Peyer's patch (tissue), 4 donors: ENCODE measurements at regions not wholly inside any gene's neighbourhood (a gene's known extent, or its start where the extent isn't known, plus 50 kb on each side); places are given as distances from the start of the nearest gene placed in this dataset.

Experiments used
- DNase-seq, 3 donors: peaks; one replicate each; pipeline ENCODE4 v3.0.0-alpha.2; 2017 to 2019
- H3K27ac ChIP-seq, 4 donors: fragments of 200-600 bp; sonication (generic); one replicate each; pipeline ENCODE4 v1.5.1; 2016 to 2019
- H3K27me3 ChIP-seq, 2 donors: fragments of 200-600 bp; sonication (generic); one replicate each; pipeline ENCODE4 v1.5.1; 2019
- H3K36me3 ChIP-seq, 3 donors: fragments of 200-600 bp; sonication (generic); one replicate each; pipeline ENCODE4 v1.5.1; 2016 to 2019
- H3K4me1 ChIP-seq, 4 donors: fragments of 200-600 bp; sonication (generic); one replicate each; pipeline ENCODE4 v1.5.1; 2016 to 2019
- H3K4me3 ChIP-seq, 4 donors: fragments of 200-600 bp; sonication (generic); 1 replicate in 3 of 4; 2 replicates in 1 of 4; pipeline ENCODE4 v1.5.1; 2016 to 2019; ENCODE audit warnings: mild to moderate bottlenecking in 1 of 4
- H3K9me3 ChIP-seq, 4 donors: fragments of 200-600 bp; sonication (generic); one replicate each; pipeline ENCODE4 v1.5.1; 2016 to 2019; ENCODE audit warnings: mild to moderate bottlenecking in 1 of 4
- POLR2A ChIP-seq, 2 donors: fragments of 450-650 bp; IDR thresholded peaks; one replicate each; pipeline ENCODE4 v1.5.1; 2017; ENCODE audit warnings: antibody characterized with exemption in 2 of 2, mild to moderate bottlenecking in 2 of 2, moderate library complexity in 2 of 2
- TF ChIP-seq, protein P1 (sequence below), 6 experiments: fragments of 450-650 bp in 4 of 6; fragments of 200-600 bp in 2 of 6; sonication (generic) in 1 of 6; IDR thresholded peaks; one replicate each; pipeline ENCODE4 v1.5.1; 2017 to 2019; ENCODE audit warnings: antibody characterized with exemption in 6 of 6, mild to moderate bottlenecking in 3 of 6, moderate library complexity in 1 of 6

DNA sequence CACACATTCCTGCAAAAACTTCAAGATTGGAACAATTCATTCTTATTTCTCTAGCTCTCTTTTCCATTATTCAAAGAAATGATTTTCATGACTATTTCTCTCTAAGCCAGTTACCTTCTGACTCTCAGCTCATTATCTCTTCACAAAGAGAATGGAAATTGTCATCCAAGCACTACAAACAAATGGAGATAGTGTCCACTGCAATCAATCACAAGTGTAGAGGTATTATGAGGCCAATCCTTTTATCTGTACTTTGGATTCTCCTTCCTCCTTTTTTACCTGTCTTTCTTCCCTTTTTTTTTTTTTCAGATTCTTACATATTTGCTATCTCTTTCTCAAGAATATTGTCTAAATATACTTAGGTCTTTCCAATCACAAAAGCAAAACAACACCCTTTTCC is 497.7 kb upstream of the MEF2C start:
- Histone ChIP-seq H3K27me3 (no peaks in the 10 kb centered on the region), H3K9me3 (no peaks in the 10 kb centered on the region), H3K27ac (no peak overlapping the region), H3K36me3 (no peaks in the 10 kb centered on the region), H3K4me3 (no peak overlapping the region), H3K4me1 (no peaks in the 10 kb centered on the region)
- no peak for DNase-seq
- TF ChIP-seq POLR2A (IDR thresholded peaks at IDR 0.05), result no peak
- TF ChIP-seq, protein P1, sequence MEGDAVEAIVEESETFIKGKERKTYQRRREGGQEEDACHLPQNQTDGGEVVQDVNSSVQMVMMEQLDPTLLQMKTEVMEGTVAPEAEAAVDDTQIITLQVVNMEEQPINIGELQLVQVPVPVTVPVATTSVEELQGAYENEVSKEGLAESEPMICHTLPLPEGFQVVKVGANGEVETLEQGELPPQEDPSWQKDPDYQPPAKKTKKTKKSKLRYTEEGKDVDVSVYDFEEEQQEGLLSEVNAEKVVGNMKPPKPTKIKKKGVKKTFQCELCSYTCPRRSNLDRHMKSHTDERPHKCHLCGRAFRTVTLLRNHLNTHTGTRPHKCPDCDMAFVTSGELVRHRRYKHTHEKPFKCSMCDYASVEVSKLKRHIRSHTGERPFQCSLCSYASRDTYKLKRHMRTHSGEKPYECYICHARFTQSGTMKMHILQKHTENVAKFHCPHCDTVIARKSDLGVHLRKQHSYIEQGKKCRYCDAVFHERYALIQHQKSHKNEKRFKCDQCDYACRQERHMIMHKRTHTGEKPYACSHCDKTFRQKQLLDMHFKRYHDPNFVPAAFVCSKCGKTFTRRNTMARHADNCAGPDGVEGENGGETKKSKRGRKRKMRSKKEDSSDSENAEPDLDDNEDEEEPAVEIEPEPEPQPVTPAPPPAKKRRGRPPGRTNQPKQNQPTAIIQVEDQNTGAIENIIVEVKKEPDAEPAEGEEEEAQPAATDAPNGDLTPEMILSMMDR (IDR thresholded peaks at IDR 0.05), result no peak

DNA sequence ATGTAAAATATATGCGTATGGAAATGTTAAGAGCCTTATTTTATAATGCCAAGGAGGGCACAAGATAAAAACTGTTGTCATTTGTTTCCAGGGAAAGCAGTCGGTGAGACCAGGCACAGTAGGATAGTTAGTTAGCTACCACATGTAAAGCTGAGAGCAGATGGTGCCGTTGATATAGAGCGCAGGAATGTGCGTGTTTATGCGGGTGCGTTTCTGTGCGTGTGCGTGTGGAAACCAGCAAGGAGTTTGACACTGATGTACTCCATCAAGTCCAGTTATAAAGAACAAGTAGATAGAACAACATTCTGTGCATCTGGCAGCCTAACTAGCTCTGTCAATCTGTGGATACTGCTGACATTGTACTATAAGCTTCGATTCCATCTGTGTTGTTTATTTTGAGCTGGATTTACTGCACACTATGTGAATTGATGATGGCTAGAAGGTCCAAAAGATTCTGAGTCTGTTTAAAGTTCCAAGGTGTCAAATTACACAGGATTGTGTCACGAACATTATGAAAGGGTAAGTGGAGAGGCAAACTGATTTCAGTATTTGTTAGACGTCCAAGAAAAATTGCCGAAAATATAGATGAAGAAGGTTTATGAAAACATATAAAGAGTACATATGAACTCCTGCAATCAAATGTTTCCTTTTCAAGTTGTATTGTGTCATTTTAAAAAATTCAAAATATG is 494.9 kb upstream of the MEF2C start:
- no peaks in the 10 kb centered on the region for H3K4me1 ChIP-seq
- H3K36me3 ChIP-seq, result no peaks in the 10 kb centered on the region
- TF ChIP-seq POLR2A (IDR thresholded peaks at IDR 0.05), result no peak
- TF ChIP-seq, protein P1 (IDR thresholded peaks at IDR 0.05), result no peak
- H3K4me3 ChIP-seq, result no peak overlapping the region
- H3K9me3 ChIP-seq, result no peaks in the 10 kb centered on the region
- H3K27ac ChIP-seq, result no peak overlapping the region
- no peaks in the 10 kb centered on the region for H3K27me3 ChIP-seq
- no peak for DNase-seq

DNA sequence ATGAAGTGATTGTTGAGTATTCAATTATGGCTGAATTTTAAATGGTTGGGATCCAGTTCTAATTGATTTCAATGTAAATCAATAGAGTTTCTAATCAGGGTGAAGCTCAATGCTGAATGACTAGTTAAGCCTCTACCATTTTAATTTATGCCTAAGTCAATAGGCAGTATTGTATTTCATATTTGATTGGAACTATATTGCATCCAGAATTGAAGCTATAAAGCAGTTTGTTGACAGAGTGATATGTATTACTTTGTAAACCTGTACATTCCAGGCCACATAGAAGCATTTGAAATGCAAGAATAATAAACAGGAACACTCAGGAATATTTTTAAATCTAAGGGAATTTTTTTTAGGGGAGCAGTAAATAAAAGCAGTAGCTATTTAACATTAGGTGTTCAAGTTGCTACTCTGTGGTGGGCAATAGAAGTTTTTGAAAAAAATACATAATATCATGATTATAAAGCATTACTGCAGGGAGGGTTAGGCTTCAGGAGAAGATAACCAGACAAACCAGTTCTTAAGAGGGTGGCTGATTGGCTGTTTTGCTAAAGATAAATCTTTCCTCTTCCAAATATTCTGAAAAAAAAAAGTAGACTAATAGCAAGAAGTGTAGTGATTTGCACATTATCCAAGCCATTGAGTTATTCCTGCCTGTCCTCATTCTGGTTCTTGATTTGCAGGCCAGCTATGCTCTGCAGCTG is 492.0 kb upstream of the MEF2C start:
- no peaks in the 10 kb centered on the region for H3K27me3 ChIP-seq
- H3K4me3 ChIP-seq, result no peak overlapping the region
- H3K27ac ChIP-seq, result no peak overlapping the region
- no peaks in the 10 kb centered on the region for H3K9me3 ChIP-seq
- H3K4me1 ChIP-seq, result no peaks in the 10 kb centered on the region
- no peak for DNase-seq
- TF ChIP-seq, protein P1 (IDR thresholded peaks at IDR 0.05), result no peak
- TF ChIP-seq POLR2A (IDR thresholded peaks at IDR 0.05), result no peak
- H3K36me3 ChIP-seq, result no peaks in the 10 kb centered on the region

DNA sequence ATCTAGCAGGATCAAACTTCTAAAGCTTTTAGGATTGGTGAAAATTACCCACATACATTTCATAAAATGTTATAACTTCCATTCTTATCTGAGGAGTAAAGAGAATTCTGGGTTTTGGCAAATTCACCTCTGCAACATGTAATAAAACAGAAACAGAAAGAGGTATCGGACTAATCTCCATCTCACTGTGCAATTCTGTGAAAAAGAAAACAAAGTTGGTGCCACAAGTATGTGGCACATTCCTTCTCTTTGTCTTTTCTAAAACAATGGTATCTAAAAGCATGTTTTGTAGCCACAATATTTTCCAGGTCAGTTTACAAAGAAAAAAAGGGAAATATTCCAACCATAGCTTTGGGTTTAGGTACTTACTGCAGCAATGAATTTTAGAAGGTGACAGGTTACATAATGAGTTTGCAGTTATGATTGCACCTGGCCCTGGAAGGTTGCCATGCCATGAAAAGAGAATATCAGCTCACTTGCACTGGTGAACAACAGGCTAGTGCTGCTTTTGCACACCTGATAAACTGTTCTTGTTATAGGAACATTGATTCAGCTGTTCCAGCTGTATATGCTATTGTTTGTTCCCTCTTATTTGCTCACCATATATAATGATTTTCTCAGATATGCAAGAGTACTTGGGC is 491.3 kb upstream of the MEF2C start:
- Histone ChIP-seq H3K27me3 (no peaks in the 10 kb centered on the region), H3K36me3 (no peaks in the 10 kb centered on the region), H3K4me1 (no peaks in the 10 kb centered on the region), H3K9me3 (no peaks in the 10 kb centered on the region), H3K27ac (no peak overlapping the region), H3K4me3 (no peak overlapping the region)
- TF ChIP-seq, protein P1 (IDR thresholded peaks at IDR 0.05), result no peak
- TF ChIP-seq POLR2A (IDR thresholded peaks at IDR 0.05), result no peak
- no peak for DNase-seq

DNA sequence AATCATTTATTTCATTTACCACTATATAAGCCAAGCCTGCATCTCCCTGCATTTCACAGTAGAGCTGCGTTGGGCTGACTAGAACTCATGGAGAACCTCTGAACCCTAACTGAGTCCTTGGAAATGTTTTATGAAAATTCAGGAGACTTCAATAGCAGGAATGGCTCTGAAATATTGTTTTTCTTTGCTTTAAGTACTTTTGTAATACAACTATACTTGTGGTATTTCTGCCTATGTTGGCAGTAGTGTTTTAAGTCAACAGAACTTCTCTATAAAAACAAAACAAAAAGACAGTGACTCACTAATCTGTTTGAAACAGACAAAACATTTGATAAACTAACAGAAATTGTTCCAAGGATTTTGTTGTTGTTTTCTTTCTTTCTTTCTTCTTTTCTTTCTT is 489.2 kb upstream of the MEF2C start:
- Histone ChIP-seq H3K36me3 (no peaks in the 10 kb centered on the region), H3K4me1 (no peaks in the 10 kb centered on the region), H3K27me3 (no peaks in the 10 kb centered on the region), H3K4me3 (no peak overlapping the region), H3K9me3 (no peaks in the 10 kb centered on the region), H3K27ac (no peak overlapping the region)
- no peak for DNase-seq
- TF ChIP-seq POLR2A (IDR thresholded peaks at IDR 0.05), result no peak
- TF ChIP-seq, protein P1 (IDR thresholded peaks at IDR 0.05), result no peak
